Caco-2 (cell line): ENCODE measurements at regions not wholly inside any gene's neighbourhood (a gene's known extent, or its start where the extent isn't known, plus 50 kb on each side); places are given as distances from the start of the nearest gene placed in this dataset.

Source experiments
- BruUV-seq: library from RNA; stranded (reverse); fragments of 400-500 nt; replicated peaks from 2 replicates; lab custom pipeline; 2021; lab: Mats Ljungman, UMichigan
- CTCF ChIA-PET: fragments of 300-600 bp; sonication (Branson Sonifier 250); formaldehyde crosslinking; loops from one replicate; lab custom pipeline; 2022; ENCODE audit warnings: antibody characterized with exemption; lab: Charles Lee
- POLR2A ChIA-PET: fragments of 300-600 bp; sonication (Branson Sonifier 250); formaldehyde crosslinking; loops from one replicate; lab custom pipeline; 2022; ENCODE audit warnings: antibody characterized with exemption; lab: Charles Lee
- DNase-seq, 2 experiments: peaks; one replicate each; pipeline versions ENCODE4 v3.0.0 to v3.0.0-alpha.2; 2020 to 2022
- H3K27me3 ChIP-seq: replicated peaks from 2 replicates; pipeline ENCODE4 v1.6.0; 2011; ENCODE audit warnings: low read length; ENCODE audit not compliant: control insufficient read depth, insufficient read depth
- H3K36me3 ChIP-seq: 2 replicates; pipeline ENCODE4 v1.5.1; 2011; ENCODE audit warnings: low read length; ENCODE audit not compliant: control insufficient read depth, insufficient read depth
- H3K4me1 ChIP-seq: fragments of 250-450 bp; sonication (Bioruptor Pico); 2 replicates; pipeline ENCODE4 v1.5.1; 2020; ENCODE audit warnings: mild to moderate bottlenecking
- H3K4me3 ChIP-seq: 2 replicates; pipeline ENCODE4 v1.5.1; 2011; ENCODE audit warnings: low read depth, mild to moderate bottlenecking, control low read depth, low read length
- H3K9me3 ChIP-seq: fragments of 250-450 bp; sonication (Bioruptor Pico); 2 replicates; pipeline ENCODE4 v1.5.1; 2020; ENCODE audit warnings: mild to moderate bottlenecking, moderate library complexity
- H3K27ac Mint-ChIP-seq: one replicate; pipeline ENCODE4 v1.8.0; 2022; ENCODE audit warnings: mixed read lengths; ENCODE audit not compliant: unreplicated experiment
- H3K27me3 Mint-ChIP-seq: one replicate; pipeline ENCODE4 v1.8.0; 2022; ENCODE audit warnings: mixed read lengths; ENCODE audit not compliant: insufficient read depth, unreplicated experiment
- H3K36me3 Mint-ChIP-seq: one replicate; pipeline ENCODE4 v1.8.0; 2022; ENCODE audit warnings: mild to moderate bottlenecking, mixed read lengths; ENCODE audit not compliant: insufficient read depth, unreplicated experiment
- H3K4me1 Mint-ChIP-seq: one replicate; pipeline ENCODE4 v1.8.0; 2022; ENCODE audit warnings: low read depth, mixed read lengths; ENCODE audit not compliant: unreplicated experiment
- H3K4me3 Mint-ChIP-seq: one replicate; pipeline ENCODE4 v1.8.0; 2022; ENCODE audit warnings: mild to moderate bottlenecking, moderate library complexity, mixed read lengths; ENCODE audit not compliant: unreplicated experiment
- H3K9me3 Mint-ChIP-seq: one replicate; pipeline ENCODE4 v1.8.0; 2022; ENCODE audit warnings: mixed read lengths; ENCODE audit not compliant: unreplicated experiment
- CTCF ChIP-seq, 2 experiments: fragments of 200-600 bp in 1 of 2; IDR thresholded peaks; 1 replicate in 1 of 2; 2 replicates in 1 of 2; pipeline versions ENCODE4 v1.5.1 to v1.8.0; 2011 to 2022; ENCODE audit warnings: antibody characterized with exemption in 1 of 2, control low read depth in 1 of 2, inconsistent platforms in 1 of 2, low read depth in 1 of 2, low read length in 1 of 2, mild to moderate bottlenecking in 1 of 2, moderate library complexity in 1 of 2; ENCODE audit not compliant: insufficient read depth in 1 of 2, severe bottlenecking in 1 of 2, unreplicated experiment in 1 of 2
- intact Hi-C: fragments of 100-400 bp; cut with micrococcal nuclease; formaldehyde crosslinking; loops from one replicate; pipeline ENCODE4 v1.10.0; 2022; ENCODE audit not compliant: unreplicated experiment

GRCh38 chr6:94468830-94469229 lies 1049.5 kb upstream of the EPHA7 start:
- no TSS peak for BruUV-seq
- Mint-ChIP-seq H3K9me3 (no peaks in the 10 kb centered on the region), H3K27ac (no peak overlapping the region), H3K4me3 (no peak overlapping the region), H3K36me3 (no peaks in the 10 kb centered on the region), H3K4me1 (no peaks in the 10 kb centered on the region), H3K27me3 (no peaks in the 10 kb centered on the region)
- CTCF ChIA-PET: interaction anchor here (0.5 kb wide), 1 partner anchor 119 kb away, joined by 5 read pairs; no protein-coding TSS in a partner anchor
- POLR2A ChIA-PET: no interaction called here
- intact Hi-C loops: no loop called here
- H3K9me3 ChIP-seq: no peaks in the 10 kb centered on the region
- TF ChIP-seq CTCF (IDR thresholded peaks at IDR 0.05; ENCODE audit: insufficient read depth in 1 of 2, low read depth in 1 of 2, low read length in 1 of 2, severe bottlenecking in 1 of 2, unreplicated experiment in 1 of 2): no peak
- no peak for DNase-seq
- no peaks in the 10 kb centered on the region for H3K27me3 ChIP-seq
- H3K4me1 ChIP-seq: no peaks in the 10 kb centered on the region
- no peaks in the 10 kb centered on the region for H3K36me3 ChIP-seq
- no peak overlapping the region for H3K4me3 ChIP-seq

GRCh38 chr6:94464018-94464510 lies 1044.7 kb upstream of the EPHA7 start:
- CTCF ChIA-PET: no interaction called here
- DNase-seq: no peak
- H3K27ac Mint-ChIP-seq: no peak overlapping the region
- H3K4me3 Mint-ChIP-seq: no peak overlapping the region
- Histone ChIP-seq H3K4me3 (no peak overlapping the region), H3K27me3 (no peaks in the 10 kb centered on the region), H3K36me3 (no peaks in the 10 kb centered on the region), H3K9me3 (no peaks in the 10 kb centered on the region), H3K4me1 (no peaks in the 10 kb centered on the region)
- intact Hi-C loops: no loop called here
- TF ChIP-seq CTCF (IDR thresholded peaks at IDR 0.05; ENCODE audit: insufficient read depth in 1 of 2, low read depth in 1 of 2, low read length in 1 of 2, severe bottlenecking in 1 of 2, unreplicated experiment in 1 of 2): no peak
- BruUV-seq: no TSS peak
- no peaks in the 10 kb centered on the region for H3K27me3 Mint-ChIP-seq
- no peaks in the 10 kb centered on the region for H3K4me1 Mint-ChIP-seq
- H3K36me3 Mint-ChIP-seq: no peaks in the 10 kb centered on the region
- POLR2A ChIA-PET: no interaction called here
- H3K9me3 Mint-ChIP-seq: no peaks in the 10 kb centered on the region

GRCh38 chr6:94463306-94463705 lies 1043.9 kb upstream of the EPHA7 start:
- ChIA-PET CTCF (no interaction called here), POLR2A (no interaction called here)
- TF ChIP-seq CTCF (IDR thresholded peaks at IDR 0.05; ENCODE audit: insufficient read depth in 1 of 2, low read depth in 1 of 2, low read length in 1 of 2, severe bottlenecking in 1 of 2, unreplicated experiment in 1 of 2): no peak
- H3K27me3 Mint-ChIP-seq: no peaks in the 10 kb centered on the region
- Histone ChIP-seq H3K4me1 (no peaks in the 10 kb centered on the region), H3K36me3 (no peaks in the 10 kb centered on the region), H3K27me3 (no peaks in the 10 kb centered on the region), H3K9me3 (no peaks in the 10 kb centered on the region), H3K4me3 (no peak overlapping the region)
- no peak overlapping the region for H3K4me3 Mint-ChIP-seq
- BruUV-seq: no TSS peak
- H3K36me3 Mint-ChIP-seq: no peaks in the 10 kb centered on the region
- no peaks in the 10 kb centered on the region for H3K9me3 Mint-ChIP-seq
- no peaks in the 10 kb centered on the region for H3K4me1 Mint-ChIP-seq
- H3K27ac Mint-ChIP-seq: no peak overlapping the region
- intact Hi-C loops: no loop called here
- no peak for DNase-seq
